Activated CD4-positive, alpha-beta T cell treated with anti-CD3 and anti-CD28 coated beads, Interleukin-2, amount 50 U/mL, for 16 hours (primary cell): ENCODE measurements at regions not wholly inside any gene's neighbourhood (a gene's known extent, or its start where the extent isn't known, plus 50 kb on each side); places are given as distances from the start of the nearest gene placed in this dataset.
A peak's percentile ranks its signal among the peaks of the same experiment; 100 is the strongest.
"Not testable (repeated sequence)": the region's sequence is repeated elsewhere in the genome, so short reads cannot be mapped to it uniquely, and the experiment has no call there.

Experiments
- DNase-seq: peaks from one replicate; pipeline ENCODE4 v3.0.0-alpha.2; 2020

- DNase-seq, result not testable (repeated sequence)
These were observed 5454.6 kb upstream of the TPTE start for GRCh38 chr21:5066682-5067251.

- not testable (repeated sequence) for DNase-seq
These were observed 5453.9 kb upstream of the TPTE start for GRCh38 chr21:5067326-5068048.

- not testable (repeated sequence) for DNase-seq
These were observed 5452.7 kb upstream of the TPTE start for GRCh38 chr21:5068649-5069048.

- not testable (repeated sequence) for DNase-seq
These were observed 5450.2 kb upstream of the TPTE start for GRCh38 chr21:5071180-5071579.

- DNase-seq, result not testable (repeated sequence)
These were observed 5444.5 kb upstream of the TPTE start for GRCh38 chr21:5076854-5077253.

GRCh38 chr21:5079361-5079760 lies 5442.0 kb upstream of the TPTE start:
- DNase-seq, result not testable (repeated sequence)

- DNase-seq, result not testable (repeated sequence)
These were observed 5441.4 kb upstream of the TPTE start for GRCh38 chr21:5080015-5080414.

- DNase-seq, result not testable (repeated sequence)
These were observed 5437.1 kb upstream of the TPTE start for GRCh38 chr21:5084246-5084645.

GRCh38 chr21:5085456-5085855 lies 5435.9 kb upstream of the TPTE start:
- DNase-seq, result not testable (repeated sequence)

GRCh38 chr21:5086416-5086815 lies 5435.0 kb upstream of the TPTE start:
- DNase-seq, result not testable (repeated sequence)

- DNase-seq, result not testable (repeated sequence)
These were observed 5432.6 kb upstream of the TPTE start for GRCh38 chr21:5088820-5089219.

- DNase-seq, result not testable (repeated sequence)
These were observed 5431.8 kb upstream of the TPTE start for GRCh38 chr21:5089399-5090089.

GRCh38 chr21:5090132-5091079 lies 5431.0 kb upstream of the TPTE start:
- DNase-seq, result not testable (repeated sequence)

GRCh38 chr21:5091274-5091673 lies 5430.1 kb upstream of the TPTE start:
- not testable (repeated sequence) for DNase-seq

GRCh38 chr21:5095628-5096027 lies 5425.8 kb upstream of the TPTE start:
- not testable (repeated sequence) for DNase-seq

GRCh38 chr21:5098010-5098743 lies 5423.2 kb upstream of the TPTE start:
- not testable (repeated sequence) for DNase-seq

GRCh38 chr21:5100604-5101174 lies 5420.7 kb upstream of the TPTE start:
- DNase-seq, result not testable (repeated sequence)

- peak; percentile 81 for DNase-seq
These were observed 5419.6 kb upstream of the TPTE start for GRCh38 chr21:5101749-5102148.

- not testable (repeated sequence) for DNase-seq
These were observed 5417.4 kb upstream of the TPTE start for GRCh38 chr21:5103880-5104561.

GRCh38 chr21:5104562-5104928 lies 5416.8 kb upstream of the TPTE start:
- DNase-seq, result not testable (repeated sequence)
